ENCODE measurements at regions not wholly inside any gene's neighbourhood (a gene's known extent, or its start where the extent isn't known, plus 50 kb on each side); places are given as distances from the start of the nearest gene placed in this dataset.

DNA sequence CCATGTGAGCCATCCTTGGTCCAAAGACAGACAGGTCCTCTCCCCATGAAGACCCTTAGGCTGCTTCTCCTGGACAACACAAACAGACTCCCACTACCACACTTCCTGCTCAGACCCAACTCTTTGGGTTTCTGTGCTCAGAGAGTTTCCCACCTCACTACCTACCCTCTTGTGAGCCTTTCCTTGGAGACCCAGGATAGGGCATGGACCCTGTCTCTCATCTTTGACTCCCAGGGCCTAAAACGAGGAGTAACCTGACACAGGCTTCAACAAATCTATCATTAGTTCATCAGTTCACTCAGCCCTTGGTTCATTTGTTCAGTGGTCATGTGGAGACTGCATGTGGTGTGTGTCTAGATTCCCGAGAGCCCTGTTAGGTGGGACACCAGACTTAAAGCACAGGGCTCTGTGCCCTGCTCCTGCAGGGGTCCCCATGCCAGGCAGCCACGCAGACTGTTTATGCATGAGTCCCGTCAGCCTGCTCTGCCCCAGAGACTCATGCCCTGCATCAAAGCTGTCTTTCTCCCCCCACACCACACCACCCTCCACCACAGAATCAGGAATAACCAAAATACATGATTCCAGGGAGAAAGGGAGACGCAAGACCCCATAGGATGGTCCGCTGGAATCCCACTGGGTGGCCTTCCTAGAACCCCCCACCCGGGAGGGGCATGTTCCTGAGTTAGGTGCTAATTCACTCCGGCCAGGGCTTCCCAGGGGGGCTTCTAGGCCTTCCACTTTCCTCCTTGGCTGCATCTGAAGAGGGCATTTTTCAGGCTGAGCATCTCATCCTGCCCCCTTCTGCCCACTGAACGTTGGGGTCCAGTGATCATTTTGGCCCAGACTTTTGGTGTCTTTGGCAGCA lies 100.2 kb upstream of the TEX51 start:
- ATAC-seq (ENCODE audit: poor library complexity) (no peak), DNase-seq (no peak)
- H3K4me1 ChIP-seq (ENCODE audit: insufficient read depth, low read length) = no peaks in the 10 kb centered on the region
- no peaks in the 10 kb centered on the region for H3K36me3 ChIP-seq (ENCODE audit: insufficient read depth, low read length)
- Mint-ChIP-seq H3K36me3 (ENCODE audit: low read depth) (no peaks in the 10 kb centered on the region), H3K9me3 (no peaks in the 10 kb centered on the region), H3K4me1 (ENCODE audit: low read depth) (no peaks in the 10 kb centered on the region), H3K4me3 (no peak overlapping the region), H3K27me3 (peaks cover 18% of the 10 kb centered on the region), H3K27ac (no peak overlapping the region)
- H3K27ac ChIP-seq (ENCODE audit: low read depth in 1 of 2, low read length in 2 of 2) = no peak overlapping the region
- no peaks in the 10 kb centered on the region for H3K9me3 ChIP-seq (ENCODE audit: control insufficient read depth in 1 of 2, insufficient read depth in 1 of 2, low read length in 2 of 2)
- intact Hi-C loops (cut with DNase I, micrococcal nuclease) = no loop called here
- H3K27me3 ChIP-seq (ENCODE audit: control insufficient read depth in 1 of 2, insufficient read depth in 2 of 2, low read length in 2 of 2) = peaks cover 0 to 4% of the 10 kb centered on the region in 2 experiments
- TF ChIP-seq, protein P1, sequence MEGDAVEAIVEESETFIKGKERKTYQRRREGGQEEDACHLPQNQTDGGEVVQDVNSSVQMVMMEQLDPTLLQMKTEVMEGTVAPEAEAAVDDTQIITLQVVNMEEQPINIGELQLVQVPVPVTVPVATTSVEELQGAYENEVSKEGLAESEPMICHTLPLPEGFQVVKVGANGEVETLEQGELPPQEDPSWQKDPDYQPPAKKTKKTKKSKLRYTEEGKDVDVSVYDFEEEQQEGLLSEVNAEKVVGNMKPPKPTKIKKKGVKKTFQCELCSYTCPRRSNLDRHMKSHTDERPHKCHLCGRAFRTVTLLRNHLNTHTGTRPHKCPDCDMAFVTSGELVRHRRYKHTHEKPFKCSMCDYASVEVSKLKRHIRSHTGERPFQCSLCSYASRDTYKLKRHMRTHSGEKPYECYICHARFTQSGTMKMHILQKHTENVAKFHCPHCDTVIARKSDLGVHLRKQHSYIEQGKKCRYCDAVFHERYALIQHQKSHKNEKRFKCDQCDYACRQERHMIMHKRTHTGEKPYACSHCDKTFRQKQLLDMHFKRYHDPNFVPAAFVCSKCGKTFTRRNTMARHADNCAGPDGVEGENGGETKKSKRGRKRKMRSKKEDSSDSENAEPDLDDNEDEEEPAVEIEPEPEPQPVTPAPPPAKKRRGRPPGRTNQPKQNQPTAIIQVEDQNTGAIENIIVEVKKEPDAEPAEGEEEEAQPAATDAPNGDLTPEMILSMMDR (IDR thresholded peaks at IDR 0.05) = no peak
- H3K4me3 ChIP-seq (ENCODE audit: low read length) = no peak overlapping the region
- ChIA-PET POLR2A (interaction anchor here (0.7 kb wide), 1 partner anchor 14 kb away, joined by 3 read pairs; no protein-coding TSS in a partner anchor), CTCF (no interaction called here)

DNA sequence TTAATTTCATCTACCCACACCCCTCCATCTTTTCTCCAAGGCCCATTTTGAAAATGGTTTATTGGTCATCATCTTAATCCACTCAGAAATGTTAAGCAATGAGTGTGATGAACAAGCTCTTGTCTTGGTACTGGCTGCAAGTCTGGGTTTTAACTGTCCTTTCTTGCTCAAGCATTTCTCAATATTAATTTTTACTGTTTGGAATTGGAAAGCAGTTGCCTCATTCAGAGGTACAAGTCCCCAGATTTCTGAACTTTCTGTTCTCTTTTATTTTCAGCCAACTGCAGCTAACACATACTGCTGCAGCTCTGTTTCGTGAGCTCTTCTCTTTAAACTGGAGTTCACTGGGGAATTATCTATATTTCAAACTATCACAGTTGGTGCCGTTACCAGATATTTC lies 99.4 kb upstream of the TEX51 start:
- ATAC-seq (ENCODE audit: poor library complexity) (no peak), DNase-seq (no peak)
- H3K27ac Mint-ChIP-seq = no peak overlapping the region
- H3K4me1 Mint-ChIP-seq (ENCODE audit: low read depth) = no peaks in the 10 kb centered on the region
- ChIA-PET CTCF (no interaction called here), POLR2A (interaction anchor here (0.7 kb wide), 1 partner anchor 15 kb away, joined by 3 read pairs; no protein-coding TSS in a partner anchor)
- Histone ChIP-seq H3K4me1 (ENCODE audit: insufficient read depth, low read length) (no peaks in the 10 kb centered on the region), H3K27ac (ENCODE audit: low read depth in 1 of 2, low read length in 2 of 2) (no peak overlapping the region), H3K36me3 (ENCODE audit: insufficient read depth, low read length) (no peaks in the 10 kb centered on the region), H3K9me3 (ENCODE audit: control insufficient read depth in 1 of 2, insufficient read depth in 1 of 2, low read length in 2 of 2) (no peaks in the 10 kb centered on the region), H3K27me3 (ENCODE audit: control insufficient read depth in 1 of 2, insufficient read depth in 2 of 2, low read length in 2 of 2) (no peaks in the 10 kb centered on the region), H3K4me3 (ENCODE audit: low read length) (no peak overlapping the region)
- TF ChIP-seq, protein P1 (IDR thresholded peaks at IDR 0.05) = no peak
- H3K36me3 Mint-ChIP-seq (ENCODE audit: low read depth) = no peaks in the 10 kb centered on the region
- H3K4me3 Mint-ChIP-seq = no peak overlapping the region
- no peaks in the 10 kb centered on the region for H3K9me3 Mint-ChIP-seq
- H3K27me3 Mint-ChIP-seq = peaks cover 13% of the 10 kb centered on the region
- intact Hi-C loops (cut with DNase I, micrococcal nuclease) = no loop called here

DNA sequence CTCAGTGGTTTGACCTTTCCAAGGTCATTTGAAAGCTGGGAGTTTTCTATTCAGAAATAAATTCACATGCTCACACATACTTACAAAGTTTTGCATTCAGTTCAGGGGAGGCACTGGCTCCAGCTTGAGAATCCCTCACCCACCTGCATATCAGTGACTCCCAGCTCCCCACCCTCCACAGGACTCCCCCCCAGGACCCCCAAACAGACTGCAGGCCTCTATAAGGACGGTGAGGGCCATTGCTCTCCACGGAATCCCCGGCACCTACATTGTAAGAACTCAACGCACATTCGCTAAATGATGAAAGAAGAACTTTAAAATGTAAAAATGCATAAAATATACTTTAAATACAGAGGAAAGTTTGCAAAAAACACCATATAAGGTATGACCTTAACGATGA lies 97.2 kb upstream of the TEX51 start:
- Histone ChIP-seq H3K27ac (ENCODE audit: low read depth in 1 of 2, low read length in 2 of 2) (no peak overlapping the region), H3K9me3 (ENCODE audit: control insufficient read depth in 1 of 2, insufficient read depth in 1 of 2, low read length in 2 of 2) (no peaks in the 10 kb centered on the region), H3K36me3 (ENCODE audit: insufficient read depth, low read length) (no peaks in the 10 kb centered on the region), H3K4me3 (ENCODE audit: low read length) (no peak overlapping the region), H3K4me1 (ENCODE audit: insufficient read depth, low read length) (no peaks in the 10 kb centered on the region), H3K27me3 (ENCODE audit: control insufficient read depth in 1 of 2, insufficient read depth in 2 of 2, low read length in 2 of 2) (no peaks in the 10 kb centered on the region)
- DNase-seq = no peak
- Mint-ChIP-seq H3K27me3 (no peaks in the 10 kb centered on the region), H3K4me3 (no peak overlapping the region), H3K36me3 (ENCODE audit: low read depth) (no peaks in the 10 kb centered on the region), H3K9me3 (no peaks in the 10 kb centered on the region), H3K4me1 (ENCODE audit: low read depth) (no peaks in the 10 kb centered on the region), H3K27ac (no peak overlapping the region)
- ChIA-PET CTCF (no interaction called here), POLR2A (no interaction called here)
- ATAC-seq (ENCODE audit: poor library complexity) = no peak
- intact Hi-C loops (cut with DNase I, micrococcal nuclease) = no loop called here
- TF ChIP-seq, protein P1 (IDR thresholded peaks at IDR 0.05) = no peak
